DND-41 (cell line): ENCODE measurements at regions not wholly inside any gene's neighbourhood (a gene's known extent, or its start where the extent isn't known, plus 50 kb on each side); places are given as distances from the start of the nearest gene placed in this dataset.

Source experiments
- ATAC-seq: fragments of 200-7000 bp; cut with Tn5 transposase; 3 replicates; pipeline ENCODE4 v1.9.1; 2021; ENCODE audit warnings: low read depth; ENCODE audit not compliant: insufficient read depth
- DNase-seq: peaks from one replicate; pipeline ENCODE4 v3.0.0-alpha.2; 2020
- H2AFZ ChIP-seq: 2 replicates; pipeline ENCODE4 v1.6.0; 2012; ENCODE audit warnings: low read depth, low read length
- H3K27ac ChIP-seq: 2 replicates; pipeline ENCODE4 v1.5.1; 2012; ENCODE audit warnings: low read length, inconsistent platforms
- H3K27me3 ChIP-seq: fragments of 200-600 bp; sonication (generic); 2 replicates; pipeline ENCODE4 v1.6.0; 2012; ENCODE audit warnings: low read length, mild to moderate bottlenecking, inconsistent platforms; ENCODE audit not compliant: insufficient read depth, poor library complexity
- H3K36me3 ChIP-seq: 2 replicates; pipeline ENCODE4 v1.5.1; 2012; ENCODE audit warnings: low read length, inconsistent platforms; ENCODE audit not compliant: insufficient read depth
- H3K4me1 ChIP-seq: 2 replicates; pipeline ENCODE4 v1.5.1; 2012; ENCODE audit warnings: mild to moderate bottlenecking, low read length; ENCODE audit not compliant: insufficient read depth
- H3K4me2 ChIP-seq: 2 replicates; pipeline ENCODE4 v1.6.0; 2012; ENCODE audit warnings: mild to moderate bottlenecking, moderate library complexity, low read length, inconsistent platforms; ENCODE audit not compliant: insufficient read depth
- H3K4me3 ChIP-seq, 2 experiments: fragments of 200-600 bp in 1 of 2; shearing (Covaris generic) in 1 of 2; 2 replicates each; pipeline ENCODE4 v1.5.1; 2012 to 2016; ENCODE audit warnings: inconsistent platforms in 2 of 2, low read length in 2 of 2, mild to moderate bottlenecking in 2 of 2, low read depth in 1 of 2, moderate library complexity in 1 of 2
- H3K79me2 ChIP-seq: 2 replicates; pipeline ENCODE4 v1.6.0; 2012; ENCODE audit warnings: low read length, inconsistent platforms; ENCODE audit not compliant: insufficient read depth
- H3K9ac ChIP-seq: 2 replicates; pipeline ENCODE4 v1.6.0; 2012; ENCODE audit warnings: low read depth, mild to moderate bottlenecking, inconsistent platforms, low read length, moderate library complexity
- H3K9me3 ChIP-seq: 2 replicates; pipeline ENCODE4 v1.5.1; 2012; ENCODE audit warnings: low read length, moderate library complexity, mild to moderate bottlenecking, inconsistent platforms; ENCODE audit not compliant: insufficient read depth, severe bottlenecking
- H4K20me1 ChIP-seq: 2 replicates; pipeline ENCODE4 v1.6.0; 2012; ENCODE audit warnings: low read length; ENCODE audit not compliant: insufficient read depth
- EZH2 ChIP-seq: IDR thresholded peaks from 3 replicates; pipeline ENCODE4 v1.6.1; 2012; ENCODE audit warnings: borderline replicate concordance, low read depth, mild to moderate bottlenecking, moderate library complexity, low read length, inconsistent platforms; ENCODE audit not compliant: severe bottlenecking
- TF ChIP-seq, protein P1 (sequence below): IDR thresholded peaks from 2 replicates; pipeline ENCODE4 v1.5.1; 2012; ENCODE audit warnings: borderline replicate concordance, low read length, moderate library complexity, mild to moderate bottlenecking; ENCODE audit not compliant: poor library complexity, severe bottlenecking; ENCODE audit errors: extremely low read depth

DNA sequence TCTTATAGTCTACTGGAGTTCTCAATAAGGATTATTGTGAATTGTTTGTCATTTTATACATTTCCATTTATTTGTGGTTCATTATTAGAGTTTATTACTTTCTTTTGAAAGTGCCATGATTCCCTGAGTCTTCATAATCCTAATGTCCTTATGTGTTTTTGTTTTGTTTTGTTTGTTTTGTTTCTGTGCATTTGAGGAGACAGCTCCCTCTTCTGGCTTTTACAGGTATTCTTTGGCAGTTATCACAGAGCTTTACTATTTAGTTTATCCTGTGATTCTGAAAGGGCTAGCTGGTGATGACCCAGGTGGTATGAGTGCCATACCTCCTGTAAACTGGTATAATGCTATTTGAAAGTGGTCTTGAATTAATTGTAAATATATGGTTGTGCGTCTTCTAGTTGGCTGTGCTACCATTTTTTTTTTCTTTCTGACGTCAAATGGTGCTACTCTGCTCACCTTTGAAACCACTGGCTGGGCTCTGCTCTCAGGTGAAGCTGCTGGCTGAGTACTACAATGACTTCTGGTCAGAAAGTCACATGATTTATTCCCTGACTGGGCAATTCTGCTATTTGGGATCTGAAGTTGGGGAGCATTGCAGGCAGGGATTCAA lies 751.2 kb downstream of the JRKL start:
- no peaks in the 10 kb centered on the region for H3K27me3 ChIP-seq
- H2AFZ ChIP-seq = no peak overlapping the region
- H3K4me1 ChIP-seq = no peaks in the 10 kb centered on the region
- DNase-seq = no peak
- H3K4me3 ChIP-seq = no peak overlapping the region
- H3K79me2 ChIP-seq = no peaks in the 10 kb centered on the region
- no peak overlapping the region for H3K4me2 ChIP-seq
- no peak for ATAC-seq
- no peaks in the 10 kb centered on the region for H4K20me1 ChIP-seq
- TF ChIP-seq EZH2 = no peak
- TF ChIP-seq, protein P1, sequence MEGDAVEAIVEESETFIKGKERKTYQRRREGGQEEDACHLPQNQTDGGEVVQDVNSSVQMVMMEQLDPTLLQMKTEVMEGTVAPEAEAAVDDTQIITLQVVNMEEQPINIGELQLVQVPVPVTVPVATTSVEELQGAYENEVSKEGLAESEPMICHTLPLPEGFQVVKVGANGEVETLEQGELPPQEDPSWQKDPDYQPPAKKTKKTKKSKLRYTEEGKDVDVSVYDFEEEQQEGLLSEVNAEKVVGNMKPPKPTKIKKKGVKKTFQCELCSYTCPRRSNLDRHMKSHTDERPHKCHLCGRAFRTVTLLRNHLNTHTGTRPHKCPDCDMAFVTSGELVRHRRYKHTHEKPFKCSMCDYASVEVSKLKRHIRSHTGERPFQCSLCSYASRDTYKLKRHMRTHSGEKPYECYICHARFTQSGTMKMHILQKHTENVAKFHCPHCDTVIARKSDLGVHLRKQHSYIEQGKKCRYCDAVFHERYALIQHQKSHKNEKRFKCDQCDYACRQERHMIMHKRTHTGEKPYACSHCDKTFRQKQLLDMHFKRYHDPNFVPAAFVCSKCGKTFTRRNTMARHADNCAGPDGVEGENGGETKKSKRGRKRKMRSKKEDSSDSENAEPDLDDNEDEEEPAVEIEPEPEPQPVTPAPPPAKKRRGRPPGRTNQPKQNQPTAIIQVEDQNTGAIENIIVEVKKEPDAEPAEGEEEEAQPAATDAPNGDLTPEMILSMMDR = peak; percentile 32
- peaks cover 3% of the 10 kb centered on the region for H3K9me3 ChIP-seq
- H3K27ac ChIP-seq = no peak overlapping the region
- no peaks in the 10 kb centered on the region for H3K36me3 ChIP-seq
- H3K9ac ChIP-seq = no peak overlapping the region

DNA sequence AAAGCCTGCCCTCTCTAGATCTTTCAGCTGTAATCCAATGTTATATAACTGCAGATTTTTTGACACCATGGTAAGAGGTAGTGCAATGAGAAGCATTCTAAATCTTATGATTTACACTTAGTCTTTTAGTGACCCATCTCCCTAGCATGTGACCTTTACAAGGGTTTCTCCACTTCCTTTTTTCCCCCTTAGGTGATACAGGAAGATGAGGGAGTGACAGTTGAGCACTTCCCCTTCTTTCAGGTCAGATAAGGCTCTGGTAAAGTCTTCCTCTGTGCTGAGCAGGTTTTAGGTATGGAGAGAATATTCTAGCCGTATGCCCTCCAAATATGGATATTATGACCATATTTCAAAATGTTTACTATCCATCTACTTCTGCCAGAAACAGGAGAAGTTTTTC lies 753.6 kb downstream of the JRKL start:
- H3K36me3 ChIP-seq = no peaks in the 10 kb centered on the region
- ATAC-seq = no peak
- no peak for DNase-seq

DNA sequence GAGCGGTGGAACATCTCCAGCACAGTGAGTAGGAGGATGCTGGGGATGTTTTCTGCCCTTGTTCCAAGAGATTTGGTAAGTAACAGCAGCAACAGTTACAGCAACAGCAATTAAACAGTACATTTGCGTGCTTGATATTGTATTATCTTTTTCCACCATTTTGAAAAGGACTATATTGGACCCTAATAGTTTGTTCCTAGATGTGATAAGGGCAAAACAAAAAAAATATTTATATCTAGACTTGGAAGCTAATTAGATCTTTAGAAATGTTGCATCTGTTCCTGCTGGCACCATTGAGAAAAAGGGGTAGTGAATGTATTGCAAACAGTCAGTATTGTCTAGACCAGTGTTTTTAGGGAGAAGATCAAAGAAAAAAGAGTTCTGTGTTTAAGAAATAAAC lies 759.9 kb downstream of the JRKL start:
- Histone ChIP-seq H3K4me3 (no peak overlapping the region), H3K36me3 (no peaks in the 10 kb centered on the region), H3K4me2 (no peak overlapping the region), H3K9me3 (no peaks in the 10 kb centered on the region), H3K9ac (no peak overlapping the region), H3K27me3 (no peaks in the 10 kb centered on the region), H3K4me1 (no peaks in the 10 kb centered on the region), H2AFZ (no peak overlapping the region), H3K79me2 (no peaks in the 10 kb centered on the region), H4K20me1 (no peaks in the 10 kb centered on the region), H3K27ac (no peak overlapping the region)
- ATAC-seq (no peak), DNase-seq (no peak)
- TF ChIP-seq, protein P1 = no peak
- no peak for TF ChIP-seq EZH2

More for the DNA sequence above, 753.6 kb downstream of the JRKL start:
- Histone ChIP-seq H3K4me2 (no peak overlapping the region), H3K9me3 (peaks cover 3% of the 10 kb centered on the region), H3K4me1 (no peaks in the 10 kb centered on the region), H3K4me3 (no peak overlapping the region), H4K20me1 (no peaks in the 10 kb centered on the region), H2AFZ (no peak overlapping the region), H3K27ac (no peak overlapping the region), H3K27me3 (no peaks in the 10 kb centered on the region), H3K9ac (no peak overlapping the region), H3K79me2 (no peaks in the 10 kb centered on the region)
- TF ChIP-seq, protein P1 = no peak
- no peak for TF ChIP-seq EZH2

DNA sequence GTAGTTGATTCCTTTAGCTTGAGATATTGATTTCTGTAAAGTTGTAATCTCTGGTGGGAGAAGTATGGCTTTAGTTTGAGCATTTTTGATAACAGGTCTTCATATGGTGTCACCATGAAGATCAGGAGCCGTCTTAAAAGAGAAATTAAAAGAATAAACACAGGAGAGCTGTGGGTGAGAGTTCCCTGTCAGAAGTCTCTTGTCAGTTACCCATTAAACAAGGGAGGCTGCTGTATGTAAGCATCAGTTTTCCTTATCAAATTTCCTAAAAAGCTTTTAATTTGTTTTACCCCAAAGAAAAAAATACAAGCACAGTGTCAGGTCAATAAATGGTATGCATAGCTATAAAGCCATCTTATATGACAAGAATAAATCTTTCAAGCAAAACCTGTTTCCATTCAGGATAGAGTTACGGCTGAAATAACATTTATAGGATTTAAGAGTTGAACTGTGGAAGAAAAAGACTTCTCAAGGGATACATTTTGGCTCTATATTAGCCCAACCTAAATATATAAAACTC lies 767.5 kb downstream of the JRKL start:
- Histone ChIP-seq H3K4me2 (no peak overlapping the region), H4K20me1 (no peaks in the 10 kb centered on the region), H2AFZ (no peak overlapping the region), H3K79me2 (no peaks in the 10 kb centered on the region), H3K9ac (no peak overlapping the region), H3K4me3 (no peak overlapping the region), H3K4me1 (no peaks in the 10 kb centered on the region), H3K27me3 (no peaks in the 10 kb centered on the region), H3K27ac (no peak overlapping the region), H3K36me3 (no peaks in the 10 kb centered on the region), H3K9me3 (no peaks in the 10 kb centered on the region)
- no peak for ATAC-seq
- DNase-seq = no peak
- TF ChIP-seq, protein P1 = no peak
- TF ChIP-seq EZH2 = no peak
